Neural progenitor cell (in vitro differentiated cells): ENCODE measurements at regions not wholly inside any gene's neighbourhood (a gene's known extent, or its start where the extent isn't known, plus 50 kb on each side); places are given as distances from the start of the nearest gene placed in this dataset.

Experiments used
- CTCF ChIP-seq: fragments of 200-600 bp; sonication (generic); IDR thresholded peaks from 2 replicates; pipeline ENCODE4 v1.5.1; 2017; ENCODE audit warnings: antibody characterized with exemption, mild to moderate bottlenecking
- EZH2 ChIP-seq: fragments of 200-600 bp; sonication (generic); IDR thresholded peaks from 2 replicates; pipeline ENCODE4 v1.6.1; 2017; ENCODE audit warnings: antibody characterized with exemption, mild to moderate bottlenecking, moderate library complexity
- EZH2phosphoT487 ChIP-seq: fragments of 200-600 bp; sonication (generic); IDR thresholded peaks from 2 replicates; pipeline ENCODE4 v1.6.1; 2017; ENCODE audit warnings: antibody characterized with exemption

- TF ChIP-seq CTCF (no peak), EZH2 (no peak), EZH2phosphoT487 (no peak)
Measured at GRCh38 chr13:64992314-64992713, 2237.8 kb downstream of the PCDH9 start.
